HEK293 (cell line): ENCODE measurements at regions not wholly inside any gene's neighbourhood (a gene's known extent, or its start where the extent isn't known, plus 50 kb on each side); places are given as distances from the start of the nearest gene placed in this dataset.

Experiments used
- CTCF ChIP-seq: fragments of 450-650 bp; formaldehyde crosslinking; IDR thresholded peaks from 2 replicates; pipeline ENCODE4 v1.5.1; 2016; ENCODE audit warnings: missing biosample characterization, missing genetic modification characterization
- ZBTB20 ChIP-seq: fragments of 450-650 bp; formaldehyde crosslinking; IDR thresholded peaks from 2 replicates; pipeline ENCODE4 v1.5.1; 2016; ENCODE audit warnings: missing biosample characterization, missing genetic modification characterization
- ZNF391 ChIP-seq: fragments of 450-650 bp; formaldehyde crosslinking; IDR thresholded peaks from 2 replicates; pipeline ENCODE4 v1.5.1; 2016; ENCODE audit warnings: low read depth, missing biosample characterization, missing genetic modification characterization, borderline replicate concordance
- ZSCAN23 ChIP-seq: fragments of 450-650 bp; formaldehyde crosslinking; IDR thresholded peaks from 2 replicates; pipeline ENCODE4 v1.5.1; 2016; ENCODE audit warnings: missing biosample characterization, missing genetic modification characterization

- TF ChIP-seq ZSCAN23 (tag by site-specific recombination) (no peak), CTCF (tag by site-specific recombination) (no peak), ZBTB20 (tag by site-specific recombination) (no peak), ZNF391 (tag by site-specific recombination) (no peak)
These were observed 98.8 kb upstream of the CEP85L start for GRCh38 chr6:118750143-118750542.
